K562 (cell line): ENCODE measurements at regions not wholly inside any gene's neighbourhood (a gene's known extent, or its start where the extent isn't known, plus 50 kb on each side); places are given as distances from the start of the nearest gene placed in this dataset.

Experiments used
- ATAC-seq: fragments of 200-7000 bp; cut with Tn5 transposase; 3 replicates; pipeline ENCODE4 v1.9.1; 2020; ENCODE audit warnings: moderate library complexity
- BruUV-seq: library from RNA; stranded (reverse); fragments of 400-500 nt; replicated peaks from 2 replicates; lab custom pipeline; 2021; lab: Mats Ljungman, UMichigan
- CTCF ChIA-PET: fragments of 300-600 bp; formaldehyde crosslinking; extraction: SDS; loops from one replicate; lab custom pipeline; 2021; ENCODE audit warnings: low intra/inter-chr PET ratio; lab: Yijun Ruan, JAX
- POLR2A ChIA-PET: fragments of 300-600, 350-650 bp; sonication (Branson Sonifier 250); formaldehyde crosslinking; extraction: SDS; loops from one replicate; lab custom pipeline; 2021; ENCODE audit warnings: antibody characterized with exemption, inconsistent platforms; lab: Yijun Ruan, JAX
- DNase-seq, 4 experiments: peaks; one replicate each; pipeline versions ENCODE4 v3.0.0 to v3.0.0-alpha.2; 2011 to 2018; ENCODE audit warnings: low spot score in 3 of 4, mixed read lengths in 3 of 4; ENCODE audit errors: extremely low read depth in 1 of 4
- FAIRE-seq: peaks from 2 replicates; lab custom pipeline; 2011; peaks lifted over from hg19 to GRCh38; lab: Jason Lieb, UNC
- H2AFZ ChIP-seq: 2 replicates; pipeline ENCODE4 v1.6.0; 2011; ENCODE audit warnings: low read depth, low read length, control low read depth, inconsistent platforms
- H3K27ac ChIP-seq: fragments of 200-600 bp; 3 replicates; pipeline ENCODE4 v1.8.0; 2011; ENCODE audit warnings: low read depth, mild to moderate bottlenecking, control low read depth, inconsistent platforms, low read length, moderate library complexity, mixed read lengths; ENCODE audit errors: extremely low read depth
- H3K27me3 ChIP-seq, 2 experiments: fragments of 300-600 bp in 1 of 2; 2 replicates in 1 of 2; 3 replicates in 1 of 2; pipeline versions ENCODE4 v1.6.0 to v1.8.0; 2011; ENCODE audit warnings: inconsistent platforms in 2 of 2, low read length in 2 of 2, mild to moderate bottlenecking in 1 of 2, mixed read lengths in 1 of 2, moderate library complexity in 1 of 2; ENCODE audit not compliant: control insufficient read depth in 2 of 2, insufficient read depth in 2 of 2
- H3K36me3 ChIP-seq: fragments of 300-600 bp; 3 replicates; pipeline ENCODE4 v1.8.0; 2011; ENCODE audit warnings: mild to moderate bottlenecking, low read length, inconsistent platforms; ENCODE audit not compliant: control insufficient read depth, insufficient read depth
- H3K4me1 ChIP-seq, 2 experiments: fragments of 200-600 bp in 1 of 2; replicated peaks in 1 of 2; 2 replicates in 1 of 2; 3 replicates in 1 of 2; pipeline versions ENCODE4 v1.5.1 to v1.8.0; 2011; ENCODE audit warnings: inconsistent platforms in 2 of 2, low read length in 2 of 2, mild to moderate bottlenecking in 1 of 2, mixed read lengths in 1 of 2, moderate library complexity in 1 of 2; ENCODE audit not compliant: control insufficient read depth in 2 of 2, insufficient read depth in 2 of 2
- H3K4me2 ChIP-seq: 2 replicates; pipeline ENCODE4 v1.6.1; 2011; ENCODE audit warnings: low read length, control low read depth, inconsistent platforms, mixed read lengths; ENCODE audit not compliant: insufficient read depth
- H3K4me3 ChIP-seq: fragments of 200-600 bp; sonication (generic), shearing (Covaris generic); 2 replicates; pipeline ENCODE4 v1.5.1; 2016; ENCODE audit warnings: control low read depth, inconsistent platforms
- H3K79me2 ChIP-seq: fragments of 200-600 bp; 3 replicates; pipeline ENCODE4 v1.8.0; 2011; ENCODE audit warnings: low read length, inconsistent platforms; ENCODE audit not compliant: control insufficient read depth, insufficient read depth
- H3K9ac ChIP-seq, 2 experiments: 2 replicates each; pipeline versions ENCODE4 v1.6.0 to v1.6.1; 2011; ENCODE audit warnings: low read depth in 2 of 2, low read length in 2 of 2, control low read depth in 1 of 2, inconsistent platforms in 1 of 2, mild to moderate bottlenecking in 1 of 2, mixed read lengths in 1 of 2; ENCODE audit not compliant: insufficient read depth in 1 of 2
- H3K9me1 ChIP-seq: one replicate; pipeline ENCODE4 v1.6.0; 2011; ENCODE audit warnings: inconsistent platforms, mild to moderate bottlenecking, low read length, moderate library complexity; ENCODE audit not compliant: control insufficient read depth, insufficient read depth
- H3K9me3 ChIP-seq: replicated peaks from 2 replicates; pipeline ENCODE4 v1.5.1; 2011; ENCODE audit warnings: low read depth, low read length, inconsistent platforms; ENCODE audit not compliant: control insufficient read depth, insufficient read depth
- H4K20me1 ChIP-seq: replicated peaks from 2 replicates; pipeline ENCODE4 v1.6.1; 2011; ENCODE audit warnings: low read length, inconsistent platforms, mixed read lengths; ENCODE audit not compliant: control insufficient read depth, insufficient read depth
- ATF6 ChIP-seq: sonication (generic); formaldehyde crosslinking; IDR thresholded peaks from 2 replicates; pipeline ENCODE4 v1.4.0; 2020; ENCODE audit warnings: mild to moderate bottlenecking, missing genetic modification reagents
- CEBPG ChIP-seq, 3 experiments: fragments of 200-800 bp in 1 of 3; sonication (Bioruptor generic) in 1 of 3; sonication (generic) in 1 of 3; formaldehyde crosslinking in 1 of 3; IDR thresholded peaks in 2 of 3; conservative IDR thresholded peaks in 1 of 3; 2 replicates each; pipeline versions ENCODE4 v1.6.1 to v1.8.0; 2016 to 2022; ENCODE audit warnings: missing compliant biosample characterization in 2 of 3, missing genetic modification characterization in 2 of 3, mild to moderate bottlenecking in 1 of 3, missing genetic modification reagents in 1 of 3
- ELK3 ChIP-seq: fragments of 450-650 bp; formaldehyde crosslinking; IDR thresholded peaks from 2 replicates; pipeline ENCODE4 v1.4.0; 2020; ENCODE audit warnings: mild to moderate bottlenecking
- MAFK ChIP-seq: IDR thresholded peaks from 2 replicates; pipeline ENCODE4 v1.6.1; 2011; ENCODE audit warnings: low read length, improper control_type of control experiment
- RREB1 ChIP-seq: fragments of 250-450 bp; sonication (Bioruptor Pico); IDR thresholded peaks from 2 replicates; pipeline ENCODE4 v1.4.0; 2020
- TFE3 ChIP-seq: fragments of 450-650 bp; formaldehyde crosslinking; IDR thresholded peaks from 2 replicates; pipeline ENCODE4 v1.4.0; 2020; ENCODE audit warnings: mild to moderate bottlenecking, mixed read lengths
- ZNF655 ChIP-seq: fragments of 250-450 bp; sonication (Bioruptor Pico); IDR thresholded peaks from 2 replicates; pipeline ENCODE4 v1.5.0; 2021
- ZNF76 ChIP-seq: fragments of 250-450 bp; sonication (Bioruptor Pico); IDR thresholded peaks from 2 replicates; pipeline ENCODE4 v1.4.0; 2020; ENCODE audit warnings: mild to moderate bottlenecking, moderate library complexity, borderline replicate concordance
- in situ Hi-C: fragments of 300-500 bp; cut with MboI; formaldehyde crosslinking; loops from 4 replicates; pipeline ENCODE4 v1.15.0; 2018; ENCODE audit warnings: inconsistent platforms, mixed read lengths
- intact Hi-C: fragments of 100-400 bp; cut with micrococcal nuclease; formaldehyde crosslinking; loops from 2 replicates; pipeline ENCODE4 v1.14.2; 2022

- TF ChIP-seq RREB1 (no peak), MAFK (peak; percentile 70)
Observed at GRCh38 chr4:138513535-138513934, 271.4 kb upstream of the SLC7A11 start (continued).

GRCh38 chr4:138512756-138513155 lies 270.6 kb upstream of the SLC7A11 start:
- ATAC-seq: no peak
- TF ChIP-seq CEBPG (CRISPR knock-in tag; IDR thresholded peaks at IDR 0.05) (no peak), CEBPG (tag; conservative IDR thresholded peaks at IDR 0.05 in 1 of 2, IDR thresholded peaks at IDR 0.05 in 1 of 2) (no peak), TFE3 (CRISPR knock-in tag) (no peak), ZNF655 (no peak), ATF6 (CRISPR knock-in tag) (no peak), ELK3 (CRISPR knock-in tag) (no peak), ZNF76 (CRISPR knock-in tag) (no peak)

More at GRCh38 chr4:138512756-138513155, 270.6 kb upstream of the SLC7A11 start:
- ChIA-PET POLR2A (no interaction called here), CTCF (no interaction called here)
- H3K4me1 ChIP-seq: peaks cover 0 to 7% of the 10 kb centered on the region in 2 experiments; a peak in 2 of 5 replicates
- H2AFZ ChIP-seq: no peak overlapping the region
- H3K9me1 ChIP-seq: no peaks in the 10 kb centered on the region
- intact Hi-C loops: no loop called here
- H3K79me2 ChIP-seq: no peaks in the 10 kb centered on the region
- in situ Hi-C loops: no loop called here
- no peak overlapping the region for H3K4me2 ChIP-seq
- DNase-seq (no peak), FAIRE-seq (no peak)
- no peaks in the 10 kb centered on the region for H3K27me3 ChIP-seq
- no peaks in the 10 kb centered on the region for H3K36me3 ChIP-seq
- no TSS peak for BruUV-seq
- H3K9me3 ChIP-seq: no peaks in the 10 kb centered on the region
- H3K9ac ChIP-seq: no peak overlapping the region
- no peak overlapping the region for H3K4me3 ChIP-seq
- H4K20me1 ChIP-seq: no peaks in the 10 kb centered on the region
- H3K27ac ChIP-seq: no peak overlapping the region
